ENCODE measurements at regions not wholly inside any gene's neighbourhood (a gene's known extent, or its start where the extent isn't known, plus 50 kb on each side); places are given as distances from the start of the nearest gene placed in this dataset.

- DNase-seq (ENCODE audit: low read depth, low spot score) (no peak), FAIRE-seq (no peak), ATAC-seq (no peak)
- no peak overlapping the region for H3K4me3 ChIP-seq
- no peak for TF ChIP-seq WRNIP1 (IDR thresholded peaks at IDR 0.05; ENCODE audit: borderline replicate concordance, low read depth, low read length)
- no peak for TF ChIP-seq HDAC2 (IDR thresholded peaks at IDR 0.05)
- no peak for TF ChIP-seq KAT2A (conservative IDR thresholded peaks at IDR 0.05; ENCODE audit: control insufficient read depth, low read depth, low read length)
- no peak for TF ChIP-seq SRF (IDR thresholded peaks at IDR 0.05; ENCODE audit: low read depth in 2 of 2, low read length in 2 of 2)
- no peak for TF ChIP-seq HSF1 (IDR thresholded peaks at IDR 0.05; ENCODE audit: low read depth, low read length)
- TF ChIP-seq SKIL (IDR thresholded peaks at IDR 0.05; ENCODE audit: low read depth, poor library complexity, severe bottlenecking), result no peak
- TF ChIP-seq ATF7 (IDR thresholded peaks at IDR 0.05; ENCODE audit: low read depth), result no peak
- no peak for TF ChIP-seq MLLT1 (IDR thresholded peaks at IDR 0.05)
- TF ChIP-seq SMAD5 (IDR thresholded peaks at IDR 0.05; ENCODE audit: low read depth), result no peak
- TF ChIP-seq SMC3 (IDR thresholded peaks at IDR 0.05; ENCODE audit: borderline replicate concordance, low read length), result no peak
- no peak for TF ChIP-seq FOXK2 (IDR thresholded peaks at IDR 0.05)
- TF ChIP-seq MTA2 (IDR thresholded peaks at IDR 0.05; ENCODE audit: low read depth), result no peak
- no peak for TF ChIP-seq SREBF1 (IDR thresholded peaks at IDR 0.05; ENCODE audit: low read length)
- TF ChIP-seq CHD1 (IDR thresholded peaks at IDR 0.05; ENCODE audit: low read depth, low read length), result no peak
- no peak for TF ChIP-seq BMI1 (IDR thresholded peaks at IDR 0.05; ENCODE audit: borderline replicate concordance)
- TF ChIP-seq NR2C1 (IDR thresholded peaks at IDR 0.05), result no peak
- RAD21 ChIA-PET (ENCODE audit: unreplicated experiment), result no interaction called here
- H3K9ac ChIP-seq (ENCODE audit: control insufficient read depth, insufficient read depth, low read length), result no peak overlapping the region
- H3K36me3 ChIP-seq (ENCODE audit: control insufficient read depth in 2 of 2, insufficient read depth in 2 of 2, low read length in 1 of 2), result no peaks in the 10 kb centered on the region
- H3K9me3 ChIP-seq (replicated peaks; ENCODE audit: control insufficient read depth, insufficient read depth, low read length), result no peaks in the 10 kb centered on the region; the same call in 1 of the 3 replicates
- no peak overlapping the region for H3K4me2 ChIP-seq (ENCODE audit: control insufficient read depth, insufficient read depth)
- H3K4me1 ChIP-seq (ENCODE audit: control insufficient read depth, insufficient read depth, low read length), result peaks cover 22% of the 10 kb centered on the region
- H2AFZ ChIP-seq (ENCODE audit: control insufficient read depth, low read depth, low read length), result no peak overlapping the region
- SMC1A ChIA-PET (ENCODE audit: uncharacterized antibody, unreplicated experiment), result interaction anchor here (0.8 to 1.8 kb wide), 3 partner anchors 30 to 109 kb away, joined by 3 to 6 read pairs (median 3); no protein-coding TSS in a partner anchor
- CTCF ChIA-PET, result interaction anchor here (0.5 to 1.5 kb wide), 3 partner anchors 10 to 97 kb away, joined by 3 read pairs; no protein-coding TSS in a partner anchor
- H4K20me1 ChIP-seq (ENCODE audit: control insufficient read depth, insufficient read depth), result no peaks in the 10 kb centered on the region
- H3K27ac ChIP-seq (ENCODE audit: control insufficient read depth, insufficient read depth), result no peak overlapping the region
- BruUV-seq (replicated peaks), result no TSS peak
- H3K79me2 ChIP-seq (ENCODE audit: control insufficient read depth, insufficient read depth, low read length), result no peaks in the 10 kb centered on the region
- POLR2A ChIA-PET, result interaction anchor here (0.5 kb wide), 1 partner anchor 29 kb away, joined by 3 read pairs; no protein-coding TSS in a partner anchor
- H3K27me3 ChIP-seq (replicated peaks in 1 of 2; ENCODE audit: control insufficient read depth in 2 of 2, insufficient read depth in 2 of 2, low read length in 1 of 2), result no peaks in the 10 kb centered on the region
- 46% methylated on average over 1 of the region's 1 CpG for WGBS (ENCODE audit: insufficient coverage, insufficient replicate concordance, low lambda C conversion rate, missing lambda C conversion rate)
- intact Hi-C loops (cut with micrococcal nuclease; ENCODE audit: unreplicated experiment) (no loop called here), in situ Hi-C loops (cut with MboI) (no loop called here)
These were observed 95.2 kb upstream of the TNFSF4 start for GRCh38 chr1:173302366-173302765.

Measured in GM12878 (cell line).